RCC 7860 (cell line): ENCODE measurements at regions not wholly inside any gene's neighbourhood (a gene's known extent, or its start where the extent isn't known, plus 50 kb on each side); places are given as distances from the start of the nearest gene placed in this dataset.
"Not testable (repeated sequence)": the region's sequence is repeated elsewhere in the genome, so short reads cannot be mapped to it uniquely, and the experiment has no call there.

Experiments
- DNase-seq: peaks from one replicate; pipeline ENCODE4 v3.0.0-alpha.2; 2015; ENCODE audit warnings: low spot score
- FAIRE-seq: peaks from 2 replicates; lab custom pipeline; 2012; peaks lifted over from hg19 to GRCh38; lab: Jason Lieb, UNC

DNA sequence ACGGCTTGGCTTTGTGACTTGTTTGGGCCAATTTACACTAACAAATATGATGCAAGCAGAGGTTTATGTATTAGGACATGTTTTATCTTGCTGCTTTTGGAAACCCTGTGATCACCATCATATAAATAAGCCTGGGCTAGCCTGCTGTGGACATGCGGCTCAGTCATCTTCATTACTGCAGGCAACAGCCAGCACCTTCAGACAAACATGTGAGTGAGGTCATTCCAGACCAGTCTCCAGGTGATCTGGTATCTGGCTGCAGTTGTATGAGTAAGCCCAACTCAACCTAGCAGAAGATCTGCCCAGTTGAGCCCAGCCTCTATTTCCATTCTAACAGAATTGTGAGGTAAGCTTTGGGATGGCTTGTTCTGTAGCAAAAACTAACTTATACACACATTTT is 254.6 kb upstream of the ATP5MC3 start:
- DNase-seq (no peak), FAIRE-seq (no peak)

DNA sequence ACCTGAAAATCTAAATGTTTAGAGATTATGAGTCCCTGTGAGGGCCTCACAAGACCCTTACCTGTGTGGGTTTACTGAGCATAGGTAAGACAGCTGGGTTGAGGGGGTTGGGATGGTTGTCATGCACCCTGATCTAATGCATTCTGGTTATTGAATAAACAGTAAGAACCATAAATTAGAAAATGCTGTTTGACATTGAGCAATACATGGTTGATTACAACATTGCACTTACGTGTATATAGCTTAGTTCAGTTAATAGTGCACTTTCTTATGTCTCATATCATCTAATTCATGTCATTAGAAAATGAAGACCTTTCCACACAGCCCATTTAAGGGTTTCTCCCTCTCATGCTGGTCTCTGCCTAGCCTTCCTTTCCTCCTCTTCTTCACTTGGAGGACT is 253.5 kb upstream of the ATP5MC3 start:
- DNase-seq: no peak
- FAIRE-seq: no peak

DNA sequence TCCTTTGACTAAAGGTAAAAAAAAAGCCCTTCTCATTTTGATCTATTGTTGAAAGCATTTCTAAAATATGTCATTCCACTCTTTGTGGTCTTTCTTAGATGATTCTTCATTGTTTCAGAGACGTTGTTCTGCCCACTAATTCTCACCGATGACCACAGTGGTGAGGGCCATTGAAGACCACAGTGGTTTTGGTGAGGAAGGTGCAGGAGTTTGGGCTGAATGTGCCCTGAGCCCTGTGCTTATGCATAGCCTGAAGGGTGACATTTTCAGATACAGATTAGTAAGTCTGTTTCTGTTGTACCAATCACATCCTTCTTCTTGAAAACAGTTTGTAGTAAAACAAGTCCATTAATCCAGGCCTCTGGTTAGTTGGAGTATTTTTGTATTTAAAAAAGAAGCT is 251.3 kb upstream of the ATP5MC3 start:
- no peak for DNase-seq

DNA sequence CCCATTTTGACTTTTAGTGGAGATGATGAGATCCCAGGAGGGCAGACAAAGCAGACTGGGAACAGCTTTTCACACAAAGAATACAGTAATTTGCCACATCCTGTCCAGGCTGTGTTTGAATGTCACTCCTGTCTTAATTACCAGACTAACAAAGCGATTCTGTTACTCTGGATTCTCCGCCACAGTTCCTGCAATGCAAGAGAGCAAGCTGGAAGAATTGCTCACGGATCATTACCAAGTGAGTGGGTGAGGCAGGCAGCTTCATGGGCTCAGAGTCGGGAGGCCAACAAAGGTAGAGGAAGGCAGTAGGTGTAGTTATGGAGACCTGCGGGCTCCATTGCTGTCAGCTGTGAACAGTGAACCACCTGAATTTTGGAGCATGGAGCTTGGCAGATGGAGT is 250.5 kb upstream of the ATP5MC3 start:
- DNase-seq: no peak

More for the DNA sequence above, 251.3 kb upstream of the ATP5MC3 start:
- no peak for FAIRE-seq

DNA sequence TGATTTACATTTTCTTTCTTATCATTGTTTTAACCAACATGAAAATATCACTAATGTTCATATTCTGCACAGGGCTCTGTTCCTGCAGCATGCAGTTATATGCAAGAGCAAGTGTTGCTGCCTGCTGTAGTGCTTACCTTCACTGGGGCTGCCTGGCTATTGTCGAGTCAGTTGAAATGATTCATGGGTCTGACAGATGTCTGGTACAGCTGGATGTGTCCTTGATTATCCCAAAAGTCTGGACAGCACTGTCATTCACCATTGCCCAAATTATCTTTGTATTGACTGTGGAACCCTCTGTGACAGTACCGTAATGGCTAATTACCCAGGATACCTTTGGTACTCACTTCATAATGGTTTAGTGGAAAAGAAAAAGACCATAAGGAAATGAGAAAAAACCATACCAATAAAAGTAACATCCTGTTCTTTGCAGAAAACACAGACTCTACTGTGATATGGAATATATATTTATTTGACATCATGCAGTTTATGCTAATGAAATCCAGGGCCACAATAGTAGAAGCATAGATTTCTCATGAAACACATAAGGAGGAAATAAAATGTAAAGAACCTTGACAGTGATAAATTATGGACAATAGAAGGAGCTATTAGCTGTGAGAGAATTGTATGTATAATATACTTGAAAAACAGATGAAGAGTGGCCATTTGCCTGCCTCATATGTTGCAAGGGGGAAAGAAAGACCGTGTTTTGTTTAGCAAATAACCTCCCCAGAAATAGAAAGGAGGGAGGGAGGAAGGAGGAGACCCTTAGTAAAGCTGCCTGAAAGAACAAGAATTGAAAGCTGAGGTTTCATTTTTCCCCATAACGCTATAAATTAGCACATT is 249.8 kb upstream of the ATP5MC3 start:
- FAIRE-seq: no peak
- no peak for DNase-seq

More for the DNA sequence above, 250.5 kb upstream of the ATP5MC3 start:
- no peak for FAIRE-seq

DNA sequence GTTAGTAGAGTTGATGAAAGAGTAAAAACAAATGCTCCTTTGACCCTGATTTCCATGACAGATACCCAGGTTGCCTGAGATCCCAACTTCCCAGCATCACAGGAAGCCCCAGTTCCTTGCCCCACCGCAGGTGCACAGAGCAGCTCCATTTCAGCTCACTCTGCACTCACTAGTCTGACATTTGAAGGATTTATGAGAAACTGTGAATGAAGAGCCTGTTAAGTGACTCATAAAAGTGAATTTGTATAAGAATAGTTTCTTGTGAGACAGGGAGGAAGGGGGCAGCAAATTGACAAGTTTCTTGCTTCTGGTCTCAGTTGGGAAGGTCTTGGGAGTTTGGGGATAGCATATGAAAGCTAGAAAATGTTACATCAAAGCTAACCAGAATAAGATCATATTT is 248.7 kb upstream of the ATP5MC3 start:
- DNase-seq (no peak), FAIRE-seq (no peak)

DNA sequence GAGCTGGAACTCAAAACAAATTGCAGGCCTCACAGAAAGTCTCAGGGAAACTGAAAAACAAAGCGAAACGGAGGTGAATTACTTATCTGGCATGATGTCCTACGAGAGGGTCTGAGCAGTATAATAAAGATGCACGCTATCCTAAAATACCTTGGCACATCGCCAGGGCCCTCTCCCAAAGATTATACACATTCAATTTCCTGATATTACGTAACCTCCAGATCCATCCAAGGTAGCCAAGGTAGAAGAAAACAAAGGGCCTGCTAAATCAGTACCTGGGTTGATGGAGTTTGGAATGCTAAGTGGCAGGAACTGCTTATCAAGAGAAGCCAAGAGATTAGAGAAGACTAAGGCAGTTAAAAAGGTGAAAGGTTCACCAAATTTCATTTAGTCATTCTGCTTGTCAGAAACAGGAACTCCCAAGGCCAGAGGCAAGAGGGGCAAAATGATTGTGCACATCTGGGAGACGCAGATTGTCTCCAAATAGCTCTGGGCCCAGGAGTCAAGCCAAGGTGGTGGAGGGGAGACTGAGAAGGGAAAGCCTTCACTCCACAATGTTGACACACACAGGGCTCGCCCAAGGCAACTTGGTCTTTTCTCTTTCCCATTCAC is 236.8 kb upstream of the ATP5MC3 start:
- DNase-seq (no peak), FAIRE-seq (no peak)

DNA sequence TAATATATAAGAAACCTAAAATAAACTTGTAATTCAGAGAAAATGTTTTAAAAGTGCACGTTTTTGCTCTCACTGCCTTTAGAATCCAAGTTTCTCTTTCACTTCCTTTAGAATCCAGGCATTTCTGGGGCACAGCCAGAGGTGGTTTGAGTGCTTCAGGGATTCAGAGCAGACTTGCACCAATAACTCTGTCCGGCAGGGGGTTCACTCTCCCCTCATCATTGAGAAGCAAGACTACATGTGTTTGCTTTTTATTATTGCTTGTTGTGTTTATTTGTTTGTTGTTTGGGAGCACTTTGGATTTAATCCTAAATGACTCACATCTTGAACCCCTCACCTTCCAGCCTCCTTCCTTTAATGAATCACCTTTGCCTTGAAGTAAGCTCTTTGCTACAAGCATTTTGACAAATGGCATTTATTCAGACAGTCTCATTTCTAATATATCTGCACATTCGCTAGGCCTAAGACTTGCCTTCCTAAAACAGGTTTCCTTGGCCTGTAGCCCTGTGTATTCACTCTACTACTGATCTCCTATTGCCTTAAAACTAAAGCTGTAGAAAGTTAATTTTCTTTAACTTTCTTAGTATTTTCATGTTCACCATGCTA is 233.5 kb upstream of the ATP5MC3 start:
- FAIRE-seq (peak; percentile 15), DNase-seq (peak; percentile 21)

DNA sequence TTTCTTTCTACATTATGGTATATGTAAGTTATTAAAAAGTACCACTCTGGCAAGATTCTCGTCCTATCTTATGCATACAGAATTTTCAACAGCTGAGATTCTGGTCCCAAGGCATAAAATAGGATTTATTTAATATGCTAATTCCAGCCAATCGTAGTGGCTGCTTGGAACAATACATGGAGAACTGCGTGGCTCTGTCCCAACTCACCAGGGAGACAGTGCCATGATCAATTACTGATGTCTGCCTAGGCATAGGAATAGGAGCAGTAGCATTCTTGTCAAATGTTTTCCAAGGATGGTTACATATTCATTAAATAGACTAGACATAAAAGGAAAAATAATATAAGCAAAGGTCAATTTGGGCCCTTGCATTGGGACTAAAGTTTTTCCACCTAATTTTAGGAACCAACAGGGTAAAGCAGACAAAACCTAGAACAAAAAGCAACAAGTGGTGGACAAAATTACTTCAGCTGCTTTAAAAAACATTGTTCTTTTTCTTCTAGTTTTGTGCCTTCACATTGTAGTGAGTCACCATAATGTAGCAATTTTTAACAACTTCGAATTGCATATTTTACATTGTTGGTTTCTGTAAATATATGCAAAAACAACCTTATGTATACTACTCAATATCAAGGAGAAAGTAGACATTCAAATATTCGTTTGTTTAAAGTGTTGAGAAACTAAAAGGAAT is 232.8 kb upstream of the ATP5MC3 start:
- FAIRE-seq: no peak
- DNase-seq: no peak

DNA sequence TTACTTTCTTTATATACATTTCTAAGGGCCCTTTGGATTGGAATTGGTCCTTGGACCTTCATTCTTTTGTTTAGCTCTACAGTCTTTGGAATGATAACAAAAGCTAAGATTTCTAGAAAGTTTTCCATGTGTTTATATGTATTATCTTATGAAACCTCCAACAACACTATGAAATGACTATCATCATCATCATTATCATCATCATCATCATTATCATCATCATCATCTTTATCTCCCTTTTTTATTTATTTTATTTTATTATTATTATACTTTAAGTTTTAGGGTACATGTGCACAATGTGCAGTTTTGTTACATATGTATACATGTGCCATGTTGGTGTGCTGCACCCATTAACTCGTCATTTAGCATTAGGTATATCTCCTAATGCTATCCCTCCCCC is 229.4 kb upstream of the ATP5MC3 start:
- FAIRE-seq, DNase-seq: not testable (repeated sequence)

DNA sequence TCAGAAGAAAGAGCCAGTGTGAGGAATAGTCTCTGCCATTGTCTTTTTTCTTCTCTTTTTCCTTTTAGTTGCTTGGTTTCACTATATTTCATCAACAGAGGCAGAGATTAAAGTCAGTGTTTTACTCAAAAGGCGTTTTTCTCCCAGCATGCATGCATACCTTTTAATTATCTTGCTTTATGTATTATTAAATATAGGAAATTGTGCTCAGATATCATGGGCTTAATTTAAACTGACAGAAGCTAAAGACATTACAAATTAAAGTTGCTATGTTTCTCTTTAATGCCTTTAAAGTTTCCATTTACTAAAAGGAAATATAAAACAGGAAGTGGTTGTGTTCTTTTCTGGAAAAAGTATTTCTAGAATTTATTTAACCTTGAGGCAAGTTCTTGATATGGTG is 223.3 kb upstream of the ATP5MC3 start:
- FAIRE-seq (no peak), DNase-seq (no peak)

DNA sequence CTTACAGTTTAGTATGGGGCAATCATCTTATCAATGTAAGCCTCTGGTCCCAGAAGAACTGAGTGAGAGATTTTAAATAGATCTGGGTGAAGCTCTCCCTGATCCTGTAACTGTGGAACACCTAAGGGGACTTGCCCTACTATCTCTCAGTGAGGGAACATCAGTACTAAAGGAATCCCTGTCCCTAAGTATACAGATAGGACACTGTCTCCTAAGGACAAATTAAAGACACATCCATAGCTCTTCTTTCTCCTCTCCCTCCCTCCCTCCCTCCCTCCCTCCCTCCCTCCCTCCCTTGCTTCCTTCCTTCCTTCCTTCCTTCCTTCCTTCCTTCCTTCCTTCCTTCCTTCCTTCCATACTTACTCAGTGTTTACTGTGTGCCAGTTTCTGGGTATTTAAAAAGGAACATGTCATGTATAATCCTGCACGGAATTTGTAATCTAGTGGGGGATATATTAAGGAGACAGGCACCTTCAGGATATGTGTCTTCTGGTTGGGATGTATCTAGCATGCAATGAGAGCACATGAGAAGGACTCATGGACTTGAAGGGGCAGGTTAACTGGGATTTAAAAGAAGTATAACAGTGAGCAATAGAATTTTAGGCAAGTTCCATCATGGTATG is 222.2 kb upstream of the ATP5MC3 start:
- DNase-seq (no peak), FAIRE-seq (no peak)

DNA sequence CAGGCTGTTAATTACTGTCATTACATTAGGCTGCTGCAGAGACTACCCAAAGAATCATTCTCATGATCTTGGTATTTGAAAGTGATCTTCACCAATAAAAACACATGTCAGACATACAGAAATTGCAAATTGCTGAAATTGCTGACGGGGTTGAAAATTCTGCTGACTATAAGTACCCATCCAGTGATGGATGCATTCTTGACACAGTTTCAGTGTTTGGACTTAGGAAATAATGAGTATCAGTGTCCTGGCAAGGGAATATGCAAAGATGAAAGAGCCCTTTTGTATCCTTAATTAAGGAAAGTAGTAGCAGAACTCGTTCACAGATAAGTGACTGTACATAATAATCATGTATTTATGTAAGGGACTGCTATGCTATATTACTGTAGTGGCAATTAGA is 221.1 kb upstream of the ATP5MC3 start:
- FAIRE-seq (no peak), DNase-seq (no peak)

DNA sequence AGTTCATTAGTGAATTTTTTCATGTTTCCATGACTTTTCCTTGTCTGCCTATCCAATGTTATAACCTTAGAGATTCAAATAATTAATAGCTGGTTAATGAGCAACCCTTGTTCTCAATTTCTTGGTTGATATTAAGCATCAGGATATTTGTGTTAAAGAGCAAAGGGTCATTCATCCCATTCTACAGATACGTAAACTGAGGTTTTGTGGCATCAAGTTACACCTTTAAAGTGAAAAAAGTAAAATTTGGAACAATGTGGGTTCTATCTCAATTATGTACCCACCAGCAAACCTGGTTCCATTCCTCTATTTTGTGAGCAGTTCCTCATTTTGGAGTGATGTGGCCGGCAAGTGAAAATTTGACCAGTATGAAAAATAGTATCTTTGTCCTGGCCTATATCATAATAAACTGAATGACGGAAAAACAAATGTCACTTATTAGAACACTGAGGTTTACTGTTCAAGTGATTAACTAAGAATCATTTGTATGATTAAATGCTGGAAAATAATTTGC is 220.5 kb upstream of the ATP5MC3 start:
- no peak for DNase-seq
- FAIRE-seq: no peak

DNA sequence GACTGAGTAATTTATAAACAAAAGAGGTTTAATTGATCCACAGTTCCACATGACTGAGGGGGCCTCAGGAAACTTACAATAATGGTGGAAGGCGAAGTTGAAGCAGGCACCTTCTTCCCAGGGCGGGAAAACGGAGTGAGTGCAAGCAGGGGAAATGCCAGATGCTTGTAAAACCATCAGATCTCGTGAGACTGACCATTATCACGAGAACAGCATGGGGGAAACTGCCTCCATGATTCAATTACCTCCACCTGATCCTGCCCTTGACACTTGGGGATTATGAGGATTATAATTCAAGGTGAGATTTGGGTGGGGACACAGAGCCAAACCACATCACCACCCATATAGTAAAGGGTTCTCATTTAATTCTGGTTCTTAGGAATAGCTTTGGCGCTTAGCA is 219.5 kb upstream of the ATP5MC3 start:
- no peak for DNase-seq
- no peak for FAIRE-seq

DNA sequence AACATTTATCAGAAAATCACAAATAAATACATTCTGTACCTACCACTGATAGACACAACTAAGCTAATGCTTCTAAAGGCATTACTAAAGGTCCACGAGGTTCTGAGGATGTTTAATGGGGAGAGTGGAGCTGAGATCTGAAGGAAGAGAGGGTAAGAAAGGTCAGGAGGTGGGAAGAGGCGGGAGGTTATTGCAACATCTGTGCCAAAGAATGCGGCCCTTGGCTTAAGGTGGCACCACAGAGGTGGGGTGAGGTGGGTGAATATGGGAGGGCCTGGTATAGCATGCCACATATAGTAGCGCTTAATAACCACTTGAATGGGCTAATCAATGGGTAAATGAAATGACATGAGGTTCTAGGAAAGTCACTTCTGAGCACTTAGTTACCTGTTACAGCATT is 217.8 kb upstream of the ATP5MC3 start:
- no peak for DNase-seq
- FAIRE-seq: no peak

DNA sequence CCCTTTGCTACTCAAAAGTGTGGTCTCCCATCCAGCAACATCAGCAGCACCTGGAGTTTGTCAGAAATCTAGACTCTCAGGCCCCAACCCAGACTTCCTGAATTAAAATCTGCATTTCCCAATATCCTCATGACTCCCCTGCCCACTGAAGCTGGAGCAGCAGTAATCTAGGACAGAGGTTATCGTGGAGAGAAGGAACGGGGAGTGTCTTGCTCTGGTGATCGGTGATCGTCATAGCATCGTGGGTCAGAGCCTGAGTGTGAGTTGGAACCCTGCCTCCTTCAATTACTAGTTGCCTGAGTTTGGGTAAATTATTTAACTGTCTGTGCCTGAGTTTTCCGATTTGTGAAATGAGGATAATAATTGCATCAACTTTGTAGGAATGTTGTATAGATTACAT is 217.3 kb upstream of the ATP5MC3 start:
- no peak for FAIRE-seq

DNA sequence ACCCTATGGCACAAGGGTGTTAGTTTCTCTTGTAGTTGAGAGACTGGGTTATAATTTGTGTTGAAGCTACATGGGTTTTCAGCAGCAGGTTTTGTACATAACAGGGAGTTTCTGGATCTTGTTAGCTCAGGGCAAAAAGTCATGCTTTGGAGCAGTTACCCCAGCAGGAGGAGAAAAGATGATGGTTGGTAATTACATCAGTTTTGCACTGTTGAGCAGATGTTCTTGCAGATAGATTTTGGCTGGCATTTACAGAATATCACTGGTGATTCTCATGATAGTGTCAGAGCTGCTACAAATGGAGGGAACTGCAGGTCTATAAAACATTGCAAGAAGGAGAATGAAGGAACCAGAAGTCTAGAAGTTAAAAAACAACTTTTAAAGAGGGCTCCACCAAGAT is 215.2 kb upstream of the ATP5MC3 start:
- no peak for FAIRE-seq
- DNase-seq: no peak

More for the DNA sequence above, 217.3 kb upstream of the ATP5MC3 start:
- no peak for DNase-seq

DNA sequence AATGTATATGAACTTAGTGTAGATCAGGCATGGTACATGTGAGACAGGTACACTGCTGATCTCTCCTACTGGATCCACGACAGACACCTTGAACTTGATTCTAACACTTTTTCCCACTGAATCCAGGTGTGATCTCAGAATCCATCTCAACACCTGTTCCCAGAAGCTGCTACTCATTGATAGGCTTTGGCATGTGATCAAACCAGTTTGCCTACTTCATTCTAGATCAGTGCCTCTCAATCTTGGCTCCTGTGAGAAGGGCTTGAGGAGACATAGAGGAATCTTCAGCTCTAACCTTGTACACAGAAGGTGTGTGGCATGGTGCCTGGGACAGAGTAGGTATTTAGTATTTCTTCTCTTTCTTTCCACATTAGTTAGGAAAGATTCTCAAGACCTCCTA is 212.3 kb upstream of the ATP5MC3 start:
- DNase-seq (no peak), FAIRE-seq (no peak)

DNA sequence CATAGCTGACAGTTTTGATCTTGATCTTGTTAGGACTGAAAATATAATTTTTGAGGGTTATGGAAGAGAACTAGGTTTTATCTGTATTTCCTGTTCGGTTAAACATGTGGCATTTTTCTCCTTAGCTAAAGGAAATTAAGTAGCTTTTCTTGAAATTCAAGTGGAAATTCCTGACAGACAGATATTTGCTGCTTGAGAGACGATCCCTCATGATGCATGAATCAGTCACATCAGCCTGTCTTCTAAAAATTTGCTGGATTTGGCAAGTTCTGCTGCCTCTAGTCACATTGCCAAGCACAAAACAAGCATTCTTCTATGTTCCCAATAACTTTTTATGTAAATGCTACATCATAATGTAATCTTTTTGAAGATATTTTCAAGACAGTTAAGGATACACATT is 201.8 kb upstream of the ATP5MC3 start:
- DNase-seq (no peak), FAIRE-seq (no peak)

DNA sequence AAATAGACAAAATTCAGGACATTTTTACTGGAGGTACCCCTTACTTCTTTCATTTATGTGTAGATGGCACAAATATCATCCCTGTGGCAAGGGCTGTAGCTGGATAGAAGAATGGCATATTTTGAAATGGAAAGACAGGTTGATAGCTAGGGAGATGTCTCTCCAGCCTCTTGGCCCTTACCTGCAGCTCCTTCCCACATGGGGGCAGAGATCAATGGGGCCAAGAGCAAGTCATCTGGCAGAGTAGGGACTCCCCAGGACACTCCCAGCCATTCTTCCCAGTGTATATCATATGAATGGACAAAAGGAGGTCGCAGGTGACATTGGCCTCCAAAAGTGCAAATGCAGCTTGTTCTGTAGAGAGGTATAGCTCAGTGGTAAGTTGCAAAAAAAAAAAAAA is 192.2 kb upstream of the ATP5MC3 start:
- no peak for FAIRE-seq

More for the DNA sequence above, 192.2 kb upstream of the ATP5MC3 start:
- DNase-seq: no peak
